ENCODE measurements at regions not wholly inside any gene's neighbourhood (a gene's known extent, or its start where the extent isn't known, plus 50 kb on each side); places are given as distances from the start of the nearest gene placed in this dataset.

- no peak for FAIRE-seq
- DNase-seq (ENCODE audit: insufficient read length, low spot score) = no peak
Observed at GRCh38 chr4:19130866-19131265, 1109.3 kb upstream of the LCORL start.

- no peak for FAIRE-seq
- DNase-seq (ENCODE audit: insufficient read length, low spot score) = no peak
Observed at GRCh38 chr4:19128176-19128575, 1106.6 kb upstream of the LCORL start.

GRCh38 chr4:19126903-19127302 lies 1105.3 kb upstream of the LCORL start:
- no peak for FAIRE-seq
- no peak for DNase-seq (ENCODE audit: insufficient read length, low spot score)

DNA sequence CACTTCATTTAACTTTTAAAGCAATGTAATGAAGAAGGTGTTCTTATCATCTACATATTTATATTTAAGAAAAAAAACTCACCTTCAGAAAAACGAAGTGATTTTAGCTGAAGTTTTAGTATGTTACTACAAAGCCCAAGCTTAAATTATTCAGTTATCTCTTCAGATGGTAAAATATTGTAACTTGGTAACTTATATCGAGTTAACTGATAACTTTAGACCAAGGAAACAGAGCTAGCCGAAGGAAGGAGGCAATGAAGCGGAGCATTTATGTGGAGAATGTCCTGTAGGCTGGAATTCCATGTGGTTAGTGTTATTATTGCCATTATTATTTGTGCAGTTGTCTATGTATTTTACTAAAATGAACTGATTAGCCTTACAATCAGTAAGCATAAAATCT lies 1102.1 kb upstream of the LCORL start:
- no peak for FAIRE-seq
- no peak for DNase-seq (ENCODE audit: insufficient read length, low spot score)

DNA sequence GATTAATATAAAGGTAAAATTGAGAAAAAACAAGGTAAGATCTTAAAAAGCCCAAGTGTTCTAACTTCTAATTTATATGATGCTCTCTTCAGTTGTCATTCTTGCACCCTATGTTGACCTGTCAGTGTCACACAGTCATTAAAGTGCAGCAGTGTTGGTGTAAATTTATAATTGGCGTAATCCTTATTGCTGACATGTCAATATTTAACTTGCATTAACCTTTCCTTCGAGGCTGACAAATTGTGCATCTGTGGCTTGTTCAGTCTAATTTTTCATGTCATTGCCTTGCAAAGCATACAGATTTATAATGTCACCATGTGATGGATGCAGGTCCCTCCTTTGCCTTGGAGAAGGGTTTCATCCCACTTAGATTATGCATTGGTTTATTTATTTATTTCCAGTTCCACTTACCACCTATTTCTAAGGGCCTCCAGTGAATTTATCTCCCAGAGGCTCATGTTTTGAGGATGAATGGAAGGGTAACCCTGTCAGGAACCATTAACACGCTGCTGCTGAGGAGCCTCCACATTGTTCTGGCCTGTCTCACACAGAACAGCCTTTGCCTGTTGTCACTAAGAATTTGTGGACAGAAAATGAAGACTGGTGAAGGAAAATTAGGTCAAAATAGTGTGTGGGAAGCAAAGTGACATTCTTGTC lies 1098.5 kb upstream of the LCORL start:
- FAIRE-seq = no peak
- no peak for DNase-seq (ENCODE audit: insufficient read length, low spot score)

- no peak for DNase-seq (ENCODE audit: insufficient read length, low spot score)
- FAIRE-seq = no peak
Observed at GRCh38 chr4:19117022-19117421, 1095.5 kb upstream of the LCORL start.

- no peak for FAIRE-seq
Observed at GRCh38 chr4:19104176-19104575, 1082.6 kb upstream of the LCORL start.

GRCh38 chr4:19095491-19096046 lies 1074.0 kb upstream of the LCORL start:
- DNase-seq (ENCODE audit: insufficient read length, low spot score) (no peak), FAIRE-seq (no peak)

More at GRCh38 chr4:19104176-19104575, 1082.6 kb upstream of the LCORL start:
- DNase-seq (ENCODE audit: insufficient read length, low spot score) = no peak

DNA sequence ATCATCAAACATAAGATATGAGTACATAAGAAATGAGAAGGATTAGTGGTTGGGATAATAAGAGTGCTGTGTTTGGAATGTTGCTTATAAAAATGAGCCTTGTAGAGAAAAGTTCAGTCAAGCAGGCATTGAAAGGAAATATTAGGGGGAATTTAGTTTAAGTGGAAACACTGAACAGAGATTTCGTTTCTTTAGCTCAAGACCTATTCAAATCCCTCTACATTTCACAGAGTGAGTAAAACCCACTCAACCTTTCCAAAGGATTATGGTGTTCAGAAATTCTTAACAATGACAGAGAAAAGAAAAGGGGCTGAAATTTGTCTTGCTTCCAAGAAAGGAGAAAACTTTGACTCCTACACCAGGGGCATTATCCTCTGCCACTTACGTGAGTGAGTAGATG lies 1072.4 kb upstream of the LCORL start:
- FAIRE-seq = no peak

GRCh38 chr4:19092797-19093196 lies 1071.2 kb upstream of the LCORL start:
- FAIRE-seq (no peak), DNase-seq (ENCODE audit: insufficient read length, low spot score) (no peak)

More for the DNA sequence above, 1072.4 kb upstream of the LCORL start:
- DNase-seq (ENCODE audit: insufficient read length, low spot score) = no peak

DNA sequence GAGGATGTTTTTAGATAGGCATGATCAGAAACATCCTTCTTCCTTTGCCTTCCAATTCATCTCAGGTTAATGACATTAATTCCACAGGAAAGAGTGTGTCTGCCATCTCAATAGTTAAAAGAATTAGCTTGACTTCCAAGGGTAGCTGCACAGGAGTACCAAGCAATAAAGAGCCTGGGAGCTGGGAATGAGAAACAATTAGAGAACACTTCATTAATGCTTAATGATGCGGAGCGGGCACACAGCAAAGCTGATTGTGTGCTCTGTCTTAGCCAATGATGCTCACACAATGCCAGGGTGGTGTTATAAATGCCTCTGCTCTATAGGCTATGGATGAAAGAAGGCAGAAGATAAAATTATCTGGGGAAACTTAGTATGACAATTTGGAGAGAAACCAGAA lies 1052.5 kb upstream of the LCORL start:
- FAIRE-seq (no peak), DNase-seq (ENCODE audit: insufficient read length, low spot score) (no peak)

GRCh38 chr4:19063662-19064061 lies 1042.1 kb upstream of the LCORL start:
- no peak for DNase-seq (ENCODE audit: insufficient read length, low spot score)
- no peak for FAIRE-seq

- no peak for FAIRE-seq
- DNase-seq (ENCODE audit: insufficient read length, low spot score) = no peak
Observed at GRCh38 chr4:19054916-19055315, 1033.4 kb upstream of the LCORL start.

DNA sequence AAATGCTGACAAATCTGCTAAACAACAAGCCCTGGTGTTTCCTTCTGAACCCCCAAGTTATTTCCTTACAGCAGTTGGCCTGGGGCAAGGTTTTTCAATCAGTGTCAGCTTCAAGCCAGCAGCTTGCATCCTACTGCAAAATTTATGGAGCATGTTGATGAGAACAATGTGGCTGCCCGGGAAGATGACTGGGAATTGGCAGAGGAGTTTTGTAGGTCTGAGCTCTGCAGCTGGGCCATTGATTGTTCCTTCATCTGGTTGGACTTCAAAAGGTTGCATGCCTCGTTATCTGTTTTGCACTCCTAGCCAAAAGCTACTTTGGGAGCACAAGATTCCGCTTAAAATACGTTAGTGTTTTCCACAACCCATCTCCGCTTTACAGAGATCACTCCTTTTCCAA lies 1030.3 kb upstream of the LCORL start:
- no peak for FAIRE-seq

DNA sequence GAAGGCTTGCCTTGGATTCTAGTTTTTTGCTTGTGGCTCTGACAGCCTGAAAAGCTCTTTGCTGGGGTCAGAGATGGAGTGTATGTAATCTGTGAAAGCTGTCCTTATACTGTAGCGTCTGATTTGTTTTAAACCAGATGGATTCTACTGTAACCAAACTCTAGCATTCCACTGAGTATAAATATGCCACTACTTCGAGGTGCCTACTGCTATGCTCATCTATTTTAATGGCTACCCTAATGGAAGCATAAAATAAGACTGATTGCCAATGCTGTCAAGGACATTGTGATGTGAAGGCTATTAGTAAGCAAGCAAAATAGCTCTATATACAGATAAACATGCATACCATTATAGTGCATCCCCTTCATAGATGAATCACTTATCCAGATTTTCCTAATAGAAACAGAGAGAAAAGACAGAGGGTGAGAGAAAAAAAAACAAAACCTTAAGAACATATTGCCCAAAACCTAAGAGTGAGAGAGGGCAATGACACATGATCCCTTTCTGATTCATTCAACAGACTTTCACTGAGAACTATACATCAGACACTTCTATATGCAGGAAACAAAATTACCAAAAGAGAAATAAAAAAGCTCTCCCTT lies 1025.8 kb upstream of the LCORL start:
- no peak for DNase-seq (ENCODE audit: insufficient read length, low spot score)
- no peak for FAIRE-seq

More for the DNA sequence above, 1030.3 kb upstream of the LCORL start:
- DNase-seq (ENCODE audit: insufficient read length, low spot score) = no peak

GRCh38 chr4:19039816-19040215 lies 1018.3 kb upstream of the LCORL start:
- no peak for DNase-seq (ENCODE audit: insufficient read length, low spot score)
- no peak for FAIRE-seq

GRCh38 chr4:19038231-19038630 lies 1016.7 kb upstream of the LCORL start:
- DNase-seq (ENCODE audit: insufficient read length, low spot score) (no peak), FAIRE-seq (no peak)

DNA sequence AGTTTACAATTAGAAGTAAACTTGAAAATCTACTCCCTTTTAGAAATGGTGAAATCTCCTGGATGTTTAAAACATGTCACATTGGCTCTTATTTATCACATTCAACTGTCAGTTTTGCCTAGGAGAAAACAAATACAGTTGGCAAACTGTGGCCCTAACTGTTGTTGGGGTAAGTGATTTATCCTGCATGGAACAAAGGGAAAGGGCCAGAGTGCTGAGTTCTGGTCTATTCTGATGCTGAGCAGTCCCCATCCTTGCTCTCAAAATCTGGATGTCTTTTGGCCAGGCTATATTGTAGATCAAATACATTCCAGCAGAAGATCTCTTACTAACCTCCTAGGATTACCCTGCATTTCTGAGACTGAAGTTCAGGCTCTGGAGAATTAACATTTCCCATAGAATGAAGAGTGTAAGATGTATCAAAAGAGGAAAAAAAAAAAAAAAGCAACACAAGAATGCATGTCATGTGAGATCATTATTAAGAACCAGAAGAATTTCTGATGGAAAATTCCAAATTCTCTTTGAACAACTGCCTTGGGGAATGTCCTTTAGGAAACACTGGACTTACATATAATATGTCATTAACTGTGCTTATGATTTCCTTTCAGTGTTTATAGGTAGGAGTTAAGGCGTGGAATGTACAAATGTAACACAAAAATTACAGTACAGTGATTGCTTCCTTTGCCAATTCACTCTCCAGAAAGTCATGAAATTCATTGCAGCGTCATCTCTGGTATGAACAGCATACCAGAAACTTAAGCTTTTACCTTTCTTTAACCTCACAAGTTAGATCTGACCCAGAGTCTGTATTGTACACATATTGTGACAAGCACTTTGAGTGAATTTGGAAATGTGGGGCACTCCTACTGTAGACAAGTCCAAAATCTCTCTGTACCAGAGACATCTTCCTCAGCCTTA lies 1012.5 kb upstream of the LCORL start:
- DNase-seq (ENCODE audit: insufficient read length, low spot score) (no peak), FAIRE-seq (no peak)

DNA sequence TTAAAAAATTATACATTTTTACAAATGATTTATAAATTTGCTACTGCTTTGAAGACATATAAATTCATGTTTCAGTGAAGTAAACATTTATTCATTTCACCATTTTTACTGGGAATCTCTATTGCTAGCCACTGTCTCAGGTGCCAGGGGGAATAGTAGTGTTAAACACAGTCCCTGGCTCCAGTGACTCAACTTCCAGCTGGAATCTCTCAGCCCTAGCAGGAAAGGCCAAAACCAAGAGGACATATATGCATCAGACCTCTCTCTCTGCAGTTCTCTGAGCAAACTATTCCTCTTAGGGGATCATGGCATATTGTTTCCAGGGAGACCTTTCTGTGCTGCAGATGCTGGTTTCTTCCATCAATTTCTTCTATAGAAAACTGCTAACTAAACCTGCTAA lies 1009.0 kb upstream of the LCORL start:
- no peak for FAIRE-seq
- no peak for DNase-seq (ENCODE audit: insufficient read length, low spot score)

- FAIRE-seq = no peak
- no peak for DNase-seq (ENCODE audit: insufficient read length, low spot score)
Observed at GRCh38 chr4:19030048-19030447, 1008.5 kb upstream of the LCORL start.

DNA sequence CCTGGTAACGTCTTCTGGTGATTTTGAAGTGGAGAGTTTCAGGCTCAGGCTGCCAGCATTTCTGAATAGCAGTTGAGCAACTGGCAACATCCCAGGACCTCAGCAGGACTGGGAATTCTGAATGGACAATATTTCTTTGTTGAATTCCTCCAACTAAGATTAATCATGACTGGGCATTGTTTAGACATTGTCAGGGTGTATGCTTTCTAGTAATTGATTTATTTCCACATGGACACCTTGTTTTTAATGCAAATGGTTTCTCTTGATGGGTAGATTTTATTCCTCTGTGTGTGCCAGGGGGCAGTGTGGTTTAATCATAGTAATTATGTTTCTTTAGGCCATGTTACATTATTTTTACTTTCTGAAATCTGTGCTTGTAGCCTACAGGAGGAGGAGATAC lies 1004.7 kb upstream of the LCORL start:
- DNase-seq (ENCODE audit: insufficient read length, low spot score) = no peak
- no peak for FAIRE-seq
